GM21528 (cell line): ENCODE measurements at regions not wholly inside any gene's neighbourhood (a gene's known extent, or its start where the extent isn't known, plus 50 kb on each side); places are given as distances from the start of the nearest gene placed in this dataset.
"Not testable (repeated sequence)": the region's sequence is repeated elsewhere in the genome, so short reads cannot be mapped to it uniquely, and the experiment has no call there.

Experiments used
- ATAC-seq: cut with Tn5 transposase; IDR thresholded peaks from one replicate; pipeline ENCODE4 v1.9.1; 2021; ENCODE audit warnings: mild to moderate bottlenecking, moderate library complexity; ENCODE audit not compliant: unreplicated experiment, low FRiP score

DNA sequence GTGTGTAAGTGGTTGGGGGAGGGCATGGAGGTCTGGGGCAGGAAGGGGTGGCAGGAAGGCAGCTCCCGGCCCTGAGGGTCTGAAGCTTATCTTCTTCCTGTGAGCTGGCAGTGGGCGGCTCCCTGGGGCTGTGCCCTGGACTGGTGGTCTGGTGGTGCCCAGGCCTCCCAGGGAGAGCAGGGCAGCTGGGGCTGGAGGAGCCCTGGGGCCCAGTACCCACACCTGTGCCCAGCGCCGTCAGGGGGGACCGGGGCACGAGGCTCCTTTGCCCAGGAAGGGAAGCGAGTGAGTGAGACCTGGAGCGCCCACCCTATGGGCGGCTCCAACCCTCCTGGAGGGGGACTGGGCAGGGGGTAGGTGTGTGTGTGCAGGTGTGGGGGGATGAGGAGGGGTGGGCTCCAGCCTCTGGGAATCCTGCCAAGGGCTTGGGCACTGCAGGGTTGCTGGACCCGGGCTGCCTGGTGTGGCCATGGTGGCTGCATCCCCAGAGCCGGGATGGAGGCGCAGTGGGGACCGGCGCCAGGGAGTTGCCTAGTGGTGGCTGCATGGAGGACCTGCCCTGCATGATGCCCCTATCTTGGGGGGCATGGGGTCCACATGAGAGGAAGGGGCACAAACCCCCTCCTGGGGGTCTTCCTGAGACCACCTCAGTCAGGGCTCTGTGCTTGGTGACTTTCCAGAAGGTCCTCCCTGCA is 353.6 kb downstream of the TMEM121 start:
- ATAC-seq: no peak

DNA sequence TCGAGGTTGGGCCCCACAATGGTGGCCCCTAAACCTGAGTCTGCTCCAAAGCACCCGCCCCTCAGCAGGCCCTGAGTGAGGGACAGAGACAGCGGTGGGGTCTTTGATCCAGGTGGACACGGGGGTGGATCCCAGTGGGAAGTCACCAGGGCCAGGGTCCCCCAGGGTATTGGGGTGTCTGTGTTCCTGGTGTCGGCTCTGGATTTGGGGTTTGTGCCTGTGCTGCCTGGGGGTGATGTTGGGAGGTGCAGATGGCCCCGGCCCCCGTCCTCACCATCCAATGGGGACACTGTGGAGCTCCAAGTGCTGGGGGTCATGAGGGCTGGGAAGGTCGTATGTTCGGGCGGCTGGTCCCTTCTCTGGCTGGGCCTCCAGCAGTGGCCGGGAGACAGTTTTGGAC is 354.2 kb downstream of the TMEM121 start:
- ATAC-seq: no peak

GRCh38 chr14:105881021-105881930 is 354.9 kb downstream of the TMEM121 start:
- no peak for ATAC-seq

DNA sequence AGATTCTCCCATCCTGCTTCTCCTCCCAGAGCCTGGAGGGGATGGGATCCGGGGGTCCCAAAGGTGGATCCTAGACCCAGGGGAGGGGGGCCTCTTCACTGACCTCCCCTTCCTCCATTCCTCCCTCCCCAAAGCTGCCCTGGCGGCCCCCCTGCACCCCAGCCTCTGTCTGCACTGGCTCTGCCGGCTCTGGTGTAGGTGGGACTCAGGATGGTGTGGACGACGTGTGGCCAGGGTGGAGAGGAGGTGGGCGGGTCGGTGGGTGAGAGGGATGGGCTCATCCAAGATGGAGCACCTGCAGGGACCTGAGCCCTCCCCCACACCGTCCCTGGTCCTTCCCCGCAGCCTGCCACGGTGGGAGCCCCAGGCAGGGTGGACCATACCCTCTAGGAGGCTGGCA is 355.6 kb downstream of the TMEM121 start:
- ATAC-seq: not testable (repeated sequence)

DNA sequence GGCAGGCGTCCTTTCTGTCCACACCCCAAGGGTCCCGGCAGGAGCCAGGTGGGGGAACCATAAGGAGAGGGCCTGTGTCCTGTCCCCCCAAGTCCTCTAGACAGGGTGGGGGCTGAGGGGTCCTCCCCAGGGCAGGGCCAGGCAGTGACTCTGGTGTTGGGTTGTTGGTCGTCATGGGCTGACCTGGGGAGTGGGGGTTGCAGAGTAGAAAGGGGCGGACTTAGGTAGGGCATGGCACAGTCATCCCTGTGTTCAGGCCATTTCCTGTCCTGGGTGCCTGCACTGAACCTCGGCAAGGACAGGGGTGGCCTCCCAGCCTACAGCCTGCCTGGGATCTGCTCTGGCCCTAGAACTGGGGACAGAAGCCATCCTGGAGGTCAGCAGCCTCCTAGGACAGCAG is 356.2 kb downstream of the TMEM121 start:
- ATAC-seq: no peak

DNA sequence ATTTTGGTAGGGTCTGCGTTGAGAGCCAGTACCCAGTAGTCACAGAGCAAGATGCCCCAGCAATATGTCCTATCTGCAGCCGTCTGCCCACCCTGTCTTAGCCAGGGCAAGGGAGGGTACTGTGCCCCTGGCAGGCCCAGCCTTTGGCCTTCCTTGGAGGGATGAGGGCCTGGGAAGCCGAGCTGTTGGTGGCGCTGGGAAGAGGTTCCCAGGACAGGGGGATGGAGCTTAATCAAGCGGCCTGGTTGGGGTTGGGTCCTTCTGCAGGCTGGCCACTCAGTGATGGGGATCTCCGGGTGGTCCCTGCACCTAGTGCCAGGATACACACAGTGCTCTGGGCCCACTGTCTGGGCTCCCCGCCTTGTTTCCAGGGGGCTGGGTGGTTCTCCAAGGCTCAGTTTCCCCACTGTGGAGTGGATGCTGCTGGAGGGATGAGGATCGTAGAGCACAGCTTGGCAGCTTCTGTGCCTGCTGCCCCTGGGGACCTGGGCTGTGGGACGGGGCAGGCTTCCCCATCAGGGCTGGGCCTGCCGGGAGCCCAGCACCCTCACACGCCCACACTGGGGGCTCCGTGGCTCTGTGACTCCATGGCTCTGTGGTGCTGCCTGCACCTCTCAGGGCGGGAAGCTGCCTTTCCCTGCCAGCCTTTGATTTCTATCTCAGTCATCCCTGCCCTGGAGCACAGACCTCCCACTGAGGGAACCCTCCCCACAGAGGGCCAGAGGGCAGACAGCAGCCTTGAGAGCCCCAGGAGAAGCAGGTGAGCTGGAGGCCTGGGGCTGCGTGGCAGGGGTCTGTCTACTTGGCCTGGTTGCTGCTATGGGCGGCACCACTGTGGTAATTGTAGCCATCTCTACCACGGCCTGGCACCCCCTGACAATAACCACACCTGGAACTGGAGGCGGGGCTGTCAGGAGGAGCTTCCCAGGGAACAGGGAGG is 357.0 kb downstream of the TMEM121 start:
- ATAC-seq: no peak

GRCh38 chr14:105884192-105884807 is 357.9 kb downstream of the TMEM121 start:
- ATAC-seq: not testable (repeated sequence)

GRCh38 chr14:105884808-105885281 is 358.5 kb downstream of the TMEM121 start:
- no peak for ATAC-seq

GRCh38 chr14:105885561-105886320 is 359.4 kb downstream of the TMEM121 start:
- ATAC-seq: no peak

DNA sequence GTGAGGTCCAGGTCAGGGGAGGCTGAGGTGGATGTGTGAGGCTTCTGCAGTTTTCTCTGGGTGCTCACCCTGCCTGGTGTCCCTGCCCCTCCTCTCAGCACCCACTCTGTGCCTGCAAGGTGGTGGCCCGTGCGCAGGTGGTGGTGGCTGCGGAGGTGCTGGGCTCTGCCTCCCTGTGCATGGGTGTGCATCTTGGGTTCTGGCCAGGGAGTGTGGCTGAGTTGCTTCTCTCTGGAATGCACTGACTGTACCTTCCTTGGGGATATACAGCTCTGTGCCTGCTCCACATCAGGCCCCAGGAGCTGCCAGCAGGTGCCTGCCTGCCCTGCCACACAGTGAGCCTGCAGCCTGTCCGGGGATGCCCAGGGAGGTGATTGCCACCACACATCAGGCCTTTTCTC is 360.4 kb downstream of the TMEM121 start:
- not testable (repeated sequence) for ATAC-seq

DNA sequence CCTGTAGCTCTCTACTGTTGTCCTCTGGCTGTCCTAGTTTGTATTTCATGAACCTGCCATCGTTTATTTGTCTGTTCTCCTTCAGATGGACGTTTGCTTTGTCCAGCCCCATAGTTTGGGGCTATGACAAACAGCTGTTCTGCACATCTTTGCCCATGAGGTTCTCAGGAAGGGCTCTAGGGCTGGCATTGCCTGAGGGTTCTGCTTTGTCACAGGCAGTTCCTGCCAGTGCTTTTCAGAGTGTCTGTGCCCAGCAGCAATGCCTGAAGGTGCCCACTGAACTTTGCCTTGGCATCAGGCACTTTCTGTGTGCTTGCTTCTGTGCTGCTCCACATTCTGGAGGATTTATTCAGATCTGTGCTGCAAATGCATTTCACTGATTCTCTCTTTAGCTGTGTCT is 361.3 kb downstream of the TMEM121 start:
- no peak for ATAC-seq

DNA sequence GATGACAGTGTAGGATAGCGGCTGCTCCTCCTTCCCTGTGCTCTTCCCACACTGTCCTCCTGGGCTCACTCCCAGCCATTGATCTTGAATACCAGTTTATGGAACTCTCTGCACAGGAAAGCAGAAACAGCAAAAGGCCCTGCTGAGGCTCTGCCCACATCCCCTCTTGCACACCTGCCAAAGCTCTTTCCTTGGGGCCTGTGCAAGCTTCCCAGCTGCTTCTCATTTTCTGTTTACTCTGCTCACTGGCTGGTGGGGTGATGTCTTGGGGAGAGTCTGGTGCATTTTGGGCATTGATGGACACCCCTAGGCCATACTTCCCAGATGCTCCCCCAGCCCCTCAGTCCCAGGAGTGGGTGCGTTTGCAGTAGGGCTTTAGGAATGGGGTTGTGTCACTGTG is 361.8 kb downstream of the TMEM121 start:
- no peak for ATAC-seq

- no peak for ATAC-seq
These were observed 362.6 kb downstream of the TMEM121 start for GRCh38 chr14:105888784-105889665.

DNA sequence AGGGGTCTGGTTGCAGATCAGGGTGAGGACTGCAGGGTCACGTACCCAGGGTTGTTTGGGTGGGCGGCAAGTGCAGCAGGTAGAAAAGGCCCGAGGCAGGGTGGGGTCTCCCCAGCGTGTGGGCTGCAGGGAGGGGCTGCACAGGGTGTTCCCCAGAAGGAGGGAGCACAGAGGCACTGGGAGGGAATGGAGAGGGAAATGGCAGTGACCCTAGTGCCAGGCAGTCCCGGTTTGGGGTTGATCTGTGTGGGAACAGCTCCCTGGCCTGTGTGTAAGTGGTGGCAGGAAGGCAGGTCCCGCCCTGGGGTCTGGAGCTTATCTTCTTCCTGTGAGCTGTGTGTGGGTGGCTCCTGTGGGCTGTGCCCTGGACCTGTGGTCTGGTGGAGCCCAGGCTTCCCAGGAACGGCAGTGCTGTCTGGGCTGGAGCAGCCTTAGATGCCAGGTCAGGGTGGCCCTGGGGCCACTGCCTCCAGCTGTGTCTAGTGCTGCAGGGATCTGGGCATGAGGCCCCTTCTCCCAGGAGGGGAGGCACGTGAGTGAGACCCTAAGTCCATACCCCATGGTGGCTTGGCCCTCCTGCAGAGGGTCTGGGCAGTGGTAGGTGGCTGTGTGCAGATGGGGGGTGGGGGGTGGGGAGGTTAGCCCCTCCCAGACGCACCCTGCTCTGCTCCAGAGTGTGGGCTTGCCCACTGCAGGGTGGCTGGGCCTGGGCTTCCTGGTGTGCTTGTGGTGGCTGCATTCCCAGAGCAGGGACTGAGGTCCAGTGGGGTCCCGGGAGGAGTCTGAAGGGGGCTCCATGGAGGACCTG is 363.5 kb downstream of the TMEM121 start:
- no peak for ATAC-seq

GRCh38 chr14:105890474-105891220 is 364.3 kb downstream of the TMEM121 start:
- no peak for ATAC-seq

DNA sequence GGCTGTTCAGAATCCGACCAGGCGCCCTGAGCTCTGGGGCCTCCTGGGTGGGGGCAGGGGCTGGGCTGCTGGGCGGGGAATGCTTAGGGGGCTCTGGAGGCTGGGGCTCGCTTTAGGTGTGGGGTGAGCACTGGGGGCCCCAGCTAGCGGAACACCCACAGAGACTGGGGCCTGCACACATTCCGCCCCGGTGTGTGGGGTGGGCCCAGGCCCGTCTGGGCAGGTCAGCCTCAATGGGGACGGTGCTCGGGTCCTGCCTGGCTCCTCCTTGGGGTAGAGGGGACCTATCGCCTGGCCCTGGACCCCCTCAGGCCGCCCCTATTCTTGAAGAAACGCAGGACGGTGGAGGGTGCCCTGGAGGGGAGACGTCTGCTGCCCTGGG is 364.8 kb downstream of the TMEM121 start:
- no peak for ATAC-seq
